PC-3 (cell line): ENCODE measurements at regions not wholly inside any gene's neighbourhood (a gene's known extent, or its start where the extent isn't known, plus 50 kb on each side); places are given as distances from the start of the nearest gene placed in this dataset.

Experiments used
- ATAC-seq: fragments of 200-7000 bp; cut with Tn5 transposase; 2 replicates; pipeline ENCODE4 v1.9.1; 2020; ENCODE audit warnings: mild to moderate bottlenecking, moderate library complexity
- BruUV-seq: library from RNA; stranded (reverse); fragments of 400-500 nt; replicated peaks from 2 replicates; lab custom pipeline; 2021; lab: Mats Ljungman, UMichigan
- CTCF ChIA-PET: fragments of 300-600 bp; sonication (Branson Sonifier 250); formaldehyde crosslinking; loops from one replicate; lab custom pipeline; 2022; ENCODE audit warnings: antibody characterized with exemption; lab: Charles Lee
- POLR2A ChIA-PET: fragments of 300-600 bp; sonication (Branson Sonifier 250); formaldehyde crosslinking; loops from one replicate; lab custom pipeline; 2022; ENCODE audit warnings: antibody characterized with exemption; ENCODE audit not compliant: unreplicated experiment; lab: Charles Lee
- DNase-seq: peaks from one replicate; pipeline ENCODE4 v3.0.0-alpha.2; 2015
- H2AFZ ChIP-seq: fragments of 300-600 bp; sonication (generic); 2 replicates; pipeline ENCODE4 v1.6.0; 2016; ENCODE audit warnings: antibody characterized with exemption, low read length
- H3F3A ChIP-seq: fragments of 300-600 bp; sonication (generic); one replicate; pipeline ENCODE4 v1.6.0; 2017; ENCODE audit warnings: antibody characterized with exemption, low read length, control low read depth, mild to moderate bottlenecking; ENCODE audit not compliant: unreplicated experiment
- H3K27ac ChIP-seq: fragments of 300-600 bp; sonication (generic); 2 replicates; pipeline ENCODE4 v1.5.1; 2016; ENCODE audit warnings: mild to moderate bottlenecking, low read length
- H3K27me3 ChIP-seq: fragments of 300-600 bp; sonication (generic); 2 replicates; pipeline ENCODE4 v1.6.1; 2016; ENCODE audit warnings: low read length, mixed read lengths
- H3K36me3 ChIP-seq: fragments of 300-600 bp; sonication (generic); 2 replicates; pipeline ENCODE4 v1.6.1; 2016; ENCODE audit warnings: low read depth, mixed run types, low read length, mixed read lengths
- H3K4me1 ChIP-seq: fragments of 300-600 bp; sonication (generic); 2 replicates; pipeline ENCODE4 v1.5.1; 2016; ENCODE audit warnings: low read length; ENCODE audit not compliant: insufficient read depth
- H3K4me2 ChIP-seq: fragments of 300-600 bp; sonication (generic); 2 replicates; pipeline ENCODE4 v1.6.0; 2016; ENCODE audit warnings: low read length
- H3K4me3 ChIP-seq: fragments of 300-600 bp; sonication (generic); 2 replicates; pipeline ENCODE4 v1.5.1; 2016; ENCODE audit warnings: mild to moderate bottlenecking, low read length, mixed read lengths
- H3K79me2 ChIP-seq: fragments of 300-600 bp; sonication (generic); 2 replicates; pipeline ENCODE4 v1.6.1; 2017; ENCODE audit warnings: low read length, mixed read lengths
- H3K9ac ChIP-seq: fragments of 300-600 bp; sonication (generic); 2 replicates; pipeline ENCODE4 v1.6.0; 2016; ENCODE audit warnings: mild to moderate bottlenecking, low read length
- H3K9me2 ChIP-seq: fragments of 300-600 bp; sonication (generic); replicated peaks from 2 replicates; pipeline ENCODE4 v1.6.1; 2016; ENCODE audit warnings: mixed run types, low read length, mixed read lengths
- H3K9me3 ChIP-seq: fragments of 300-600 bp; sonication (generic); 2 replicates; pipeline ENCODE4 v1.6.1; 2016; ENCODE audit warnings: low read length, mixed read lengths
- H4K20me1 ChIP-seq: fragments of 300-600 bp; sonication (generic); 2 replicates; pipeline ENCODE4 v1.6.1; 2016; ENCODE audit warnings: low read length, mixed read lengths
- EZH2 ChIP-seq: fragments of 300-600 bp; sonication (generic); IDR thresholded peaks from one replicate; pipeline ENCODE4 v1.6.1; 2017; ENCODE audit warnings: antibody characterized with exemption, mild to moderate bottlenecking, low read length; ENCODE audit not compliant: unreplicated experiment
- EZH2phosphoT487 ChIP-seq: fragments of 300-600 bp; sonication (generic); IDR thresholded peaks from 2 replicates; pipeline ENCODE4 v1.6.1; 2018; ENCODE audit warnings: mild to moderate bottlenecking, antibody characterized with exemption, low read length, borderline replicate concordance
- intact Hi-C: fragments of 100-400 bp; cut with micrococcal nuclease; formaldehyde crosslinking; loops from 2 replicates; pipeline ENCODE4 v1.9.0; 2023
- TF ChIP-seq, protein P1 (sequence below): fragments of 300-600 bp; sonication (generic); conservative IDR thresholded peaks from 2 replicates; pipeline ENCODE4 v1.5.1; 2017; ENCODE audit warnings: antibody characterized with exemption, low read depth, mild to moderate bottlenecking, low read length

DNA sequence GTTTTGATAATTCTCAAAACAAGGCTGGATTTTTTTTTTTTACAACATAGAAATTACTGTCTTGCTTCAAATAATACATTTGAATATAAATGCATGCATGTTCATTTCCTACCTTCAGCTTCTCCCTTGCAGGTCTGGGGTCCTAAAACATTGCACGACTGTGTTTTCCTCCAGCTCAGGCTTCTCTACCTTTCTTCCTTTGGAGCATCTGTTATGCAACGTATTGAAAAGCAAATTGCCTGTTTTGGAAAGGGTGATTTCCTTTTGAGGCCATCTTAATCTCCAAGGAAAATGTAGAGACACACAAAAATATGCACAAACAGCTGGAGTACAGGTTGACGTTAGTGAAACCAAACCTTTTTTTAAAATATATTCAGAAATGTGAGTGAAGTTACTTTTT lies 115.6 kb upstream of the TLL1 start:
- Histone ChIP-seq H3K27ac (no peak overlapping the region), H3K4me3 (no peak overlapping the region), H3K9me2 (no peaks in the 10 kb centered on the region), H3K36me3 (no peaks in the 10 kb centered on the region), H2AFZ (no peak overlapping the region), H3K9ac (no peak overlapping the region), H3K27me3 (no peaks in the 10 kb centered on the region), H3K4me2 (no peak overlapping the region), H3K79me2 (no peaks in the 10 kb centered on the region), H3K4me1 (no peaks in the 10 kb centered on the region), H3K9me3 (no peaks in the 10 kb centered on the region), H4K20me1 (no peaks in the 10 kb centered on the region), H3F3A (no peaks in the 10 kb centered on the region)
- ATAC-seq: no peak
- intact Hi-C loops: no loop called here
- DNase-seq: no peak
- TF ChIP-seq EZH2 (no peak), EZH2phosphoT487 (no peak)
- TF ChIP-seq, protein P1, sequence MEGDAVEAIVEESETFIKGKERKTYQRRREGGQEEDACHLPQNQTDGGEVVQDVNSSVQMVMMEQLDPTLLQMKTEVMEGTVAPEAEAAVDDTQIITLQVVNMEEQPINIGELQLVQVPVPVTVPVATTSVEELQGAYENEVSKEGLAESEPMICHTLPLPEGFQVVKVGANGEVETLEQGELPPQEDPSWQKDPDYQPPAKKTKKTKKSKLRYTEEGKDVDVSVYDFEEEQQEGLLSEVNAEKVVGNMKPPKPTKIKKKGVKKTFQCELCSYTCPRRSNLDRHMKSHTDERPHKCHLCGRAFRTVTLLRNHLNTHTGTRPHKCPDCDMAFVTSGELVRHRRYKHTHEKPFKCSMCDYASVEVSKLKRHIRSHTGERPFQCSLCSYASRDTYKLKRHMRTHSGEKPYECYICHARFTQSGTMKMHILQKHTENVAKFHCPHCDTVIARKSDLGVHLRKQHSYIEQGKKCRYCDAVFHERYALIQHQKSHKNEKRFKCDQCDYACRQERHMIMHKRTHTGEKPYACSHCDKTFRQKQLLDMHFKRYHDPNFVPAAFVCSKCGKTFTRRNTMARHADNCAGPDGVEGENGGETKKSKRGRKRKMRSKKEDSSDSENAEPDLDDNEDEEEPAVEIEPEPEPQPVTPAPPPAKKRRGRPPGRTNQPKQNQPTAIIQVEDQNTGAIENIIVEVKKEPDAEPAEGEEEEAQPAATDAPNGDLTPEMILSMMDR: no peak
- ChIA-PET POLR2A (no interaction called here), CTCF (no interaction called here)
- no TSS peak for BruUV-seq

DNA sequence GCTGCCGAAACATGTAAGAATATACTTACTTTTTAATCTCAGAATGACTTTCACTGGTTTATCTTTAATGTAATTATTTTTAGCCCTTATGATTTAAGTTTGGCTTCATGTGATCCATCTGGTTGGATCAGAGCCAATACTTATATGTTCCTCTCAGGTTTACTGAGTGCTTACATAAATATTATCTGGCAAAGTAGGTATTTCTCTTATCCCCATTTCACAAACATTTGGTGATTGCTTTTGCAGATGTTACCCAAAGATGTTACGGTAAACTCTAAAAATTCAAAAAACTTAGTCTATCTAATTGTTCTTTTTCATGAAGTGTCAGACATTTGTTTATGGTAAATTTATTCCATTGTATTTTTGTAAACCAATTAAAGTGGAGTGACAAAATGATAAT lies 115.0 kb upstream of the TLL1 start:
- DNase-seq (no peak), ATAC-seq (no peak)
- no peaks in the 10 kb centered on the region for H3K4me1 ChIP-seq
- no TSS peak for BruUV-seq
- TF ChIP-seq EZH2 (no peak), EZH2phosphoT487 (no peak)
- TF ChIP-seq, protein P1: no peak
- POLR2A ChIA-PET: no interaction called here
- no peaks in the 10 kb centered on the region for H3K9me2 ChIP-seq
- H3K4me3 ChIP-seq: no peak overlapping the region
- H3F3A ChIP-seq: no peaks in the 10 kb centered on the region
- H3K9ac ChIP-seq: no peak overlapping the region
- H3K4me2 ChIP-seq: no peak overlapping the region
- intact Hi-C loops: no loop called here
- no peaks in the 10 kb centered on the region for H3K79me2 ChIP-seq
- H2AFZ ChIP-seq: no peak overlapping the region
- no peaks in the 10 kb centered on the region for H3K9me3 ChIP-seq
- no peaks in the 10 kb centered on the region for H4K20me1 ChIP-seq
- H3K27me3 ChIP-seq: no peaks in the 10 kb centered on the region
- no peaks in the 10 kb centered on the region for H3K36me3 ChIP-seq
- H3K27ac ChIP-seq: no peak overlapping the region
- CTCF ChIA-PET: no interaction called here

GRCh38 chr4:165760182-165760581 lies 112.9 kb upstream of the TLL1 start:
- no TSS peak for BruUV-seq
- CTCF ChIA-PET: no interaction called here

More at GRCh38 chr4:165760182-165760581, 112.9 kb upstream of the TLL1 start:
- Histone ChIP-seq H3K4me1 (peaks cover 2% of the 10 kb centered on the region), H3K4me3 (no peak overlapping the region), H3K36me3 (no peaks in the 10 kb centered on the region), H3K9ac (no peak overlapping the region), H3K27me3 (no peaks in the 10 kb centered on the region), H3F3A (no peaks in the 10 kb centered on the region), H2AFZ (no peak overlapping the region), H3K79me2 (no peaks in the 10 kb centered on the region), H3K9me2 (no peaks in the 10 kb centered on the region), H3K27ac (no peak overlapping the region), H4K20me1 (no peaks in the 10 kb centered on the region), H3K9me3 (no peaks in the 10 kb centered on the region), H3K4me2 (no peak overlapping the region)
- ATAC-seq (no peak), DNase-seq (no peak)
- POLR2A ChIA-PET: no interaction called here
- TF ChIP-seq EZH2phosphoT487 (no peak), EZH2 (no peak)
- TF ChIP-seq, protein P1: no peak
- intact Hi-C loops: no loop called here
